K562 (cell line): ENCODE measurements at regions not wholly inside any gene's neighbourhood (a gene's known extent, or its start where the extent isn't known, plus 50 kb on each side); places are given as distances from the start of the nearest gene placed in this dataset.

ENCODE experiments used
- ATAC-seq: fragments of 200-7000 bp; cut with Tn5 transposase; 3 replicates; pipeline ENCODE4 v1.9.1; 2020; ENCODE audit warnings: moderate library complexity
- BruUV-seq: library from RNA; stranded (reverse); fragments of 400-500 nt; replicated peaks from 2 replicates; lab custom pipeline; 2021; lab: Mats Ljungman, UMichigan
- CTCF ChIA-PET: fragments of 300-600 bp; formaldehyde crosslinking; extraction: SDS; loops from one replicate; lab custom pipeline; 2021; ENCODE audit warnings: low intra/inter-chr PET ratio; lab: Yijun Ruan, JAX
- POLR2A ChIA-PET: fragments of 300-600, 350-650 bp; sonication (Branson Sonifier 250); formaldehyde crosslinking; extraction: SDS; loops from one replicate; lab custom pipeline; 2021; ENCODE audit warnings: antibody characterized with exemption, inconsistent platforms; lab: Yijun Ruan, JAX
- DNase-seq, 4 experiments: peaks; one replicate each; pipeline versions ENCODE4 v3.0.0 to v3.0.0-alpha.2; 2011 to 2018; ENCODE audit warnings: low spot score in 3 of 4, mixed read lengths in 3 of 4; ENCODE audit errors: extremely low read depth in 1 of 4
- FAIRE-seq: peaks from 2 replicates; lab custom pipeline; 2011; peaks lifted over from hg19 to GRCh38; lab: Jason Lieb, UNC
- H2AFZ ChIP-seq: 2 replicates; pipeline ENCODE4 v1.6.0; 2011; ENCODE audit warnings: low read depth, low read length, control low read depth, inconsistent platforms
- H3K27ac ChIP-seq: fragments of 200-600 bp; 3 replicates; pipeline ENCODE4 v1.8.0; 2011; ENCODE audit warnings: low read depth, mild to moderate bottlenecking, control low read depth, inconsistent platforms, low read length, moderate library complexity, mixed read lengths; ENCODE audit errors: extremely low read depth
- H3K27me3 ChIP-seq, 2 experiments: fragments of 300-600 bp in 1 of 2; 2 replicates in 1 of 2; 3 replicates in 1 of 2; pipeline versions ENCODE4 v1.6.0 to v1.8.0; 2011; ENCODE audit warnings: inconsistent platforms in 2 of 2, low read length in 2 of 2, mild to moderate bottlenecking in 1 of 2, mixed read lengths in 1 of 2, moderate library complexity in 1 of 2; ENCODE audit not compliant: control insufficient read depth in 2 of 2, insufficient read depth in 2 of 2
- H3K36me3 ChIP-seq: fragments of 300-600 bp; 3 replicates; pipeline ENCODE4 v1.8.0; 2011; ENCODE audit warnings: mild to moderate bottlenecking, low read length, inconsistent platforms; ENCODE audit not compliant: control insufficient read depth, insufficient read depth
- H3K4me1 ChIP-seq, 2 experiments: fragments of 200-600 bp in 1 of 2; replicated peaks in 1 of 2; 2 replicates in 1 of 2; 3 replicates in 1 of 2; pipeline versions ENCODE4 v1.5.1 to v1.8.0; 2011; ENCODE audit warnings: inconsistent platforms in 2 of 2, low read length in 2 of 2, mild to moderate bottlenecking in 1 of 2, mixed read lengths in 1 of 2, moderate library complexity in 1 of 2; ENCODE audit not compliant: control insufficient read depth in 2 of 2, insufficient read depth in 2 of 2
- H3K4me2 ChIP-seq: 2 replicates; pipeline ENCODE4 v1.6.1; 2011; ENCODE audit warnings: low read length, control low read depth, inconsistent platforms, mixed read lengths; ENCODE audit not compliant: insufficient read depth
- H3K4me3 ChIP-seq: fragments of 200-600 bp; sonication (generic), shearing (Covaris generic); 2 replicates; pipeline ENCODE4 v1.5.1; 2016; ENCODE audit warnings: control low read depth, inconsistent platforms
- H3K79me2 ChIP-seq: fragments of 200-600 bp; 3 replicates; pipeline ENCODE4 v1.8.0; 2011; ENCODE audit warnings: low read length, inconsistent platforms; ENCODE audit not compliant: control insufficient read depth, insufficient read depth
- H3K9ac ChIP-seq, 2 experiments: 2 replicates each; pipeline versions ENCODE4 v1.6.0 to v1.6.1; 2011; ENCODE audit warnings: low read depth in 2 of 2, low read length in 2 of 2, control low read depth in 1 of 2, inconsistent platforms in 1 of 2, mild to moderate bottlenecking in 1 of 2, mixed read lengths in 1 of 2; ENCODE audit not compliant: insufficient read depth in 1 of 2
- H3K9me1 ChIP-seq: one replicate; pipeline ENCODE4 v1.6.0; 2011; ENCODE audit warnings: inconsistent platforms, mild to moderate bottlenecking, low read length, moderate library complexity; ENCODE audit not compliant: control insufficient read depth, insufficient read depth
- H3K9me3 ChIP-seq: replicated peaks from 2 replicates; pipeline ENCODE4 v1.5.1; 2011; ENCODE audit warnings: low read depth, low read length, inconsistent platforms; ENCODE audit not compliant: control insufficient read depth, insufficient read depth
- H4K20me1 ChIP-seq: replicated peaks from 2 replicates; pipeline ENCODE4 v1.6.1; 2011; ENCODE audit warnings: low read length, inconsistent platforms, mixed read lengths; ENCODE audit not compliant: control insufficient read depth, insufficient read depth
- ETV6 ChIP-seq, 3 experiments: fragments of 150-350 bp in 1 of 3; sonication (generic) in 1 of 3; formaldehyde crosslinking in 1 of 3; IDR thresholded peaks; 2 replicates each; pipeline versions ENCODE4 v1.6.1 to v1.8.0; 2014 to 2022; ENCODE audit warnings: borderline replicate concordance in 2 of 3, low read depth in 2 of 3, antibody characterized with exemption in 1 of 3, low read length in 1 of 3, mild to moderate bottlenecking in 1 of 3, missing genetic modification reagents in 1 of 3
- RCOR1 ChIP-seq, 2 experiments: IDR thresholded peaks; 2 replicates each; pipeline ENCODE4 v1.6.1; 2012; ENCODE audit warnings: low read depth in 2 of 2, low read length in 2 of 2, borderline replicate concordance in 1 of 2, improper control_type of control experiment in 1 of 2
- SRSF1 ChIP-seq: fragments of 200-400 bp; formaldehyde crosslinking; IDR thresholded peaks from 2 replicates; pipeline ENCODE4 v1.6.1; 2017; ENCODE audit warnings: mild to moderate bottlenecking, low read depth, low read length, moderate library complexity
- UBTF ChIP-seq, 2 experiments: IDR thresholded peaks; 2 replicates each; pipeline ENCODE4 v1.6.1; 2012; ENCODE audit warnings: improper control_type of control experiment in 2 of 2, low read depth in 2 of 2, low read length in 2 of 2, borderline replicate concordance in 1 of 2
- ZBTB9 ChIP-seq: fragments of 450-650 bp; formaldehyde crosslinking; IDR thresholded peaks from 2 replicates; pipeline ENCODE4 v1.4.0; 2020; ENCODE audit warnings: mild to moderate bottlenecking, moderate library complexity
- ZNF274 ChIP-seq: IDR thresholded peaks from 2 replicates; pipeline ENCODE4 v1.6.1; 2011; ENCODE audit warnings: low read depth, mild to moderate bottlenecking, low read length, moderate library complexity, borderline replicate concordance
- ZNF436 ChIP-seq: fragments of 250-450, 450-650 bp; sonication (Bioruptor Pico); formaldehyde crosslinking; IDR thresholded peaks from 2 replicates; pipeline ENCODE4 v1.7.0; 2020; ENCODE audit warnings: mild to moderate bottlenecking
- ZNF696 ChIP-seq: fragments of 250-450 bp; sonication (Bioruptor Pico); conservative IDR thresholded peaks from 2 replicates; pipeline ENCODE4 v1.4.0; 2020; ENCODE audit warnings: mild to moderate bottlenecking, moderate library complexity
- ZSCAN32 ChIP-seq: fragments of 450-650 bp; formaldehyde crosslinking; IDR thresholded peaks from 2 replicates; pipeline ENCODE4 v1.4.0; 2020; ENCODE audit warnings: mild to moderate bottlenecking, moderate library complexity
- WGBS: fragments of 100-300 bp; shearing (Covaris generic); methylation state at CpG from one replicate; pipeline ENCODE4 v1.1.6; 2016; ENCODE audit warnings: low coverage, mixed read lengths; ENCODE audit not compliant: insufficient coverage; ENCODE audit errors: missing lambda C conversion rate; 5-methylcytosine and 5-hydroxymethylcytosine counted together
- in situ Hi-C: fragments of 300-500 bp; cut with MboI; formaldehyde crosslinking; loops from 4 replicates; pipeline ENCODE4 v1.15.0; 2018; ENCODE audit warnings: inconsistent platforms, mixed read lengths
- intact Hi-C: fragments of 100-400 bp; cut with micrococcal nuclease; formaldehyde crosslinking; loops from 2 replicates; pipeline ENCODE4 v1.14.2; 2022

DNA sequence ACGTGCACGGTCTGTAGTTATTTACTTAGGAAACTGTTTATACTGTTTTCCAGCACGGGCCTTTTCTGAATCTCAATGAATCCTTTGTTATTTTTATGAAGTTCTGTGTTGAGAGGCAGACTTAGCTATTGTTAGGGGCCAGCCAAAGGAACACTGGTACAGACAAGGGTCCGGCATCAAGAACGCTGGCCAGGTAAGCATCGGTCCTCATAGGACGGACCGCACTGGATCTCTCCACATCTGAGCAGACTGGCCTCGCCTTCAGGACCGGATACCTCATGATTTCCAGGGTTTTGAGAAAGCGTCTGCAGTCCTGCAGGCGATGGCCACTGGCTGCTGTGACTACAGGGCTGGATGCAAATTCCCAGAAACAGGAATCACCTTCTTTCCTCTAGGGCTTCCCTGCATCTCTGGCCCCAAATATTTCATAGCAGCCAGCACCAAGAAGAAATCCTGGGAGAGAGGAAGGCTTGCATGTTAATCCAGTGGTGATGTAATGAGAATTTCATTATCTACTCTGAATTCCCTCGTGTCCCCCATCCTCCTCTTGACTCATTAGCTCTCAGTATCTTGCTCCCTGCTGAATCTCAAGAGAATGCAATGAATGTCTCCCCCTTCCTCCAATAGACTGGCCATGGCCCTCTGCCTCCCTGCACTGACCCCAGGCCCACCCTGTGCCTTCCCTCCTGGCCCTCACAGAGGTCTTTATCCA, 325.4 kb upstream of the NPVF start:
- Histone ChIP-seq H3K4me1 (no peaks in the 10 kb centered on the region), H3K79me2 (no peaks in the 10 kb centered on the region), H3K4me2 (no peak overlapping the region), H3K9me3 (no peaks in the 10 kb centered on the region), H4K20me1 (no peaks in the 10 kb centered on the region), H2AFZ (no peak overlapping the region), H3K9ac (no peak overlapping the region), H3K36me3 (no peaks in the 10 kb centered on the region), H3K27ac (no peak overlapping the region), H3K9me1 (no peaks in the 10 kb centered on the region), H3K27me3 (peaks cover 7 to 29% of the 10 kb centered on the region in 2 experiments; a peak in 4 of 5 replicates), H3K4me3 (no peak overlapping the region)
- ATAC-seq, result no peak
- DNase-seq, result no peak
- no peak for FAIRE-seq
- BruUV-seq, result no TSS peak
- in situ Hi-C loops, result no loop called here
- WGBS, result under 1% methylated on average over 13 of the region's 13 CpGs
- ChIA-PET CTCF (no interaction called here), POLR2A (no interaction called here)
- TF ChIP-seq UBTF (IDR thresholded peaks at IDR 0.05; ENCODE audit: borderline replicate concordance in 1 of 2, low read depth in 2 of 2, low read length in 2 of 2), result no peak
- TF ChIP-seq ZNF696 (CRISPR knock-in tag), result no peak
- no peak for TF ChIP-seq ZNF274
- TF ChIP-seq ZSCAN32 (CRISPR knock-in tag), result no peak
- no peak for TF ChIP-seq ZBTB9 (CRISPR knock-in tag)
- no peak for TF ChIP-seq RCOR1 (IDR thresholded peaks at IDR 0.05; ENCODE audit: borderline replicate concordance in 1 of 2, low read depth in 2 of 2, low read length in 2 of 2)
- TF ChIP-seq ZNF436 (CRISPR knock-in tag), result no peak
- TF ChIP-seq ETV6 (IDR thresholded peaks at IDR 0.05; ENCODE audit: borderline replicate concordance in 1 of 2, low read depth in 2 of 2, low read length in 1 of 2), result no peak
- TF ChIP-seq ETV6 (CRISPR knock-in tag; IDR thresholded peaks at IDR 0.05; ENCODE audit: borderline replicate concordance), result no peak
- TF ChIP-seq SRSF1, result no peak
- intact Hi-C loops, result no loop called here
